Endothelial cell of hepatic sinusoid (primary cell): ENCODE measurements at regions not wholly inside any gene's neighbourhood (a gene's known extent, or its start where the extent isn't known, plus 50 kb on each side); places are given as distances from the start of the nearest gene placed in this dataset.

ENCODE experiments used
- in situ Hi-C: cut with HindIII; loops from 2 replicates; pipeline ENCODE4 v1.10.0; 2017; ENCODE audit warnings: low sequenced_read_pairs

DNA sequence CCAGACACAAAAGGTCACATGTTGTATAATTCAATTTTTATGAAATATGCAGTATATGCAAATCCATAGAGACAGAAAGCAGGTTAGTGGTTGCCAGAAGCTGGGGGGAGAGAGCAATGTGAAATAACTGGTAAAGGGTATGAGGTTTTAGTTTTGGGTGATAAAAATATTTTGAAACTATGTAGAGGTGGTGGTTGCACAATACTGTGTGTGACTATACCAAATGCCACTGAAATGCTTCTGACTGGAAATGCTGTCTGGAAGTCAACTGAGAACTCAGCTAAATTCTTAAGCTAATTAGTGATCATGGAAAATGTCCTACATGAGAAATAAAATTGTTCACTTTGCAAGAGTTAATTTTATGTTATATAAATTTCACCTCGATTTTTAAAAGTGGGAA lies 65.3 kb upstream of the RXFP2 start:
- in situ Hi-C loops = no loop called here

DNA sequence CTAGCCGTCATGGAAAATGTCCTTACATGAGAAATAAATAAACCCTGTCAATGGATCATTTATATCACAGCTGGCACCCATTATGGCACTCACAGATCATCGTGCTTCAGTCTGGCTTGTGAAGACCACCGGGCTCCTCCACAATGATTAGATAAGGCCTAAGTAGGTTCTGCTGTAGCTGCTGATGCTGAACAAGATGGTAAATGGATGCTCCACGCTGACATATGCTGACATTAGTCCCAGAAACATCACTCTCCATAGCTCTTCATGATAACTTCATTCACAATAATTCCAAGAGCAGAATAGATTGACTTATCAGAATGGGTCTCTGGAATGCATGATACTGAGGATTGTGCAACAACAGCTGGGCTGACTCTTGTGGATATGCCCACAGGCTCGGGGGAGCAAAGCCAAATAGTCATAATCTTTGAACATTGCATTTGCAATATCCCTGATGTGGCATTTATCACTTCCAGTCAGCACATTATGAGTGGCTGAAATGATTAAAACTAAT lies 63.8 kb upstream of the RXFP2 start:
- in situ Hi-C loops = no loop called here

DNA sequence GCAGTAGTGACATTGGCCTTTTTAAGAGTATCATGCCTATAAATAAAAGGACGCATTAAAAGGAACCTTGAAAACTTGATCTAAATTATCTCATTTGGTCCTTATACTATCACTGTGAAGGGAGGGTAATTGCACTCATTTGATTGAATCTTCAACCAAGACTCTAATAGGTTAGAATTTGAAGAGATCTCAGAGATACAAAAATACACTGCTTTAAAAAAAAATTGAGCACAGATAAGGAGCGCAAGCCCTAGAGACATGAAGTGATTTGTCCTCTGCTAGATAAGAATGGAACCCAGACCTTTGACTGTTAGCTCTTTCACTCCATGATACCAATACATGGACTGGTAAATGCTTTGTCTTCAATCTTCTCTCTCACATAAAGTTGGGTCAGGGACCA lies 58.2 kb upstream of the RXFP2 start:
- in situ Hi-C loops = no loop called here

DNA sequence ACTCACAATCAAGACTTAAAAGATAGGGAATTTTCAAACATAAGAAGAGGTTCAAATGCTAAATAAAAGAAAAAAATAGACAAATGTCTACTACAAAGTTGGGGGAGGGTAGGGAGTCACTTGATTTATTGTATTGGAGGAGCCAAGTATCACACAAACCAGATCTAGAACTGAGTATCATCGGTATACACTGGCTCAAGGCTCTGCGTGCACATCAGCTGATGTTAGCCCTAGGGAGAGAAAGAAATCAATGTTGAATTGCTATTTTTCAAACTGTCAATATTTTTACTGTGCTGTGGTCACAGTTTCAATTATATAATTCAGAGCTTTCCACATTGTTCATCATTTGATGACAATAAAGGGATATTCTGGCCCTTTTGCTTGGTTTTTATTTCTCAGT lies 54.9 kb upstream of the RXFP2 start:
- in situ Hi-C loops = no loop called here

DNA sequence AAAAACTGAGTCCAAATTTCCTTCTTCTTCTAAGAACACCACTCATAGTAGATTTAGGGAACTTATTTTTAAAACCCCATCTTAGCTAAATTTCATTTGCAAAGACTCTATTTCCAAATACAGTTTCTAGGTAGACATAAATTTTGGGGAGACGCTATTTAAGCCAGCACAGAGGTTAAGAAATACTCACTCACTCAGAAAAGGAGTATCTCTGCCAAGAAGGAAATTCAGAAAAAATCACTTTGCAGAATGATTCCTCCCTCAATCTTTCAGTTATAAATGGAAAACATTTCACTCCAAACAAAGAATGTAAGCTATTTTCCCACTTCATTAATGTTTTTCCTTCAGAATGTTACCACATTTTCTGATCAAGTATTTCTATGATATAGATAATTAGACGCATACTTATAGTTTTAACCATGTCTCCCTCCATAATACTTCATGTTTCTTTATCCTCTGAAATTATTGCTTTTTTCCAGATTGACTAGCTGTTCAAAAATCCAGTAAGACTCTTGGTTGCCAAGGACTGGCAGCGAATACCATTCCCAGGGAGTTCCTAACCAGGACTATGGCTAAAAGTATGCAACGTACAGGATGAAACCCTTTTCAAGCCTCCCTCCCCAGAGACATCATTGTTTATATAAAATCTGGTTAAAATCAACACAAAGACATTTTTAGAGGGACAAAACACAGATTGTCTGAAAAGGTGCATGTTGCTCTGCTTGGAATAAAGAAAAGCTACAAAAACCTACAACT lies 52.5 kb upstream of the RXFP2 start:
- in situ Hi-C loops = no loop called here
